ENCODE measurements at regions not wholly inside any gene's neighbourhood (a gene's known extent, or its start where the extent isn't known, plus 50 kb on each side); places are given as distances from the start of the nearest gene placed in this dataset.

DNA sequence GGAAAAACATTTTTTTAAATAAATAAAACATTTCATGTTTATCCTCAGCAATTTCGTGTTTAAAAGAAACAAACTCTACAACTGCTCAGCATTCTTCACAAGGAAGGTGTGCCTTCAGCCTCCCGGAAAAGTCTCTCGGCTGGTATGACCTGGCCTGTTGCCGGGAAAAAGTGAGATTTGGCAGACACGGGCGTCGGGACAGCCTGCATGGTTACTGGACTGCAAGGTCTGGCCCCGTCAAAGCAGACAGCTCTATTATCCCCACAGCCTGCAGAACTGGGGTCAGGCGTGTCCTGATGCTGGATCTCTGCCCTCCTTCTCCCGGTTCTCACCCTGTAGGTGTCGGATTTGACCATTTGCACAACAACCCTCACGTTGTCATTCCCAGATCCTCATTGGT is 120.3 kb upstream of the SPATA31C2 start:
- dilution Hi-C loops (cut with MboI; ENCODE audit: extremely low pct_ligation_motif_present, low sequenced_read_pairs), result no loop called here
- Histone ChIP-seq H4K20me1 (ENCODE audit: control insufficient read depth, extremely low read depth, insufficient read depth, low read length) (no peaks in the 10 kb centered on the region), H3K27me3 (ENCODE audit: control insufficient read depth, extremely low read depth, insufficient read depth, low read length) (no peaks in the 10 kb centered on the region), H3K4me1 (ENCODE audit: control insufficient read depth, extremely low read depth, insufficient read depth, low read length) (peaks cover 6% of the 10 kb centered on the region), H2AFZ (ENCODE audit: control insufficient read depth, low read length) (no peak overlapping the region), H3K27ac (ENCODE audit: control insufficient read depth, insufficient read depth, low read length) (no peak overlapping the region), H3K4me2 (ENCODE audit: control insufficient read depth, extremely low read depth, insufficient read depth, low read depth, low read length) (no peak overlapping the region), H3K9me1 (ENCODE audit: control insufficient read depth, extremely low read depth, insufficient read depth, low read length) (no peaks in the 10 kb centered on the region), H3K9ac (ENCODE audit: control insufficient read depth, extremely low read depth, insufficient read depth, low read length) (no peak overlapping the region), H3K36me3 (ENCODE audit: control insufficient read depth in 2 of 2, extremely low read depth in 1 of 2, insufficient read depth in 2 of 2, low read length in 2 of 2) (no peaks in the 10 kb centered on the region), H3K79me2 (ENCODE audit: control insufficient read depth, insufficient read depth, low read length) (no peaks in the 10 kb centered on the region), H3K9me3 (ENCODE audit: control insufficient read depth, low read depth, low read length) (no peaks in the 10 kb centered on the region), H3K4me3 (ENCODE audit: control insufficient read depth in 2 of 3, extremely low read depth in 1 of 3, insufficient read depth in 2 of 3, low read depth in 1 of 3, low read length in 3 of 3) (no peak overlapping the region)
- DNase-seq (ENCODE audit: low read depth, low spot score) (no peak), FAIRE-seq (no peak)
- no peak for TF ChIP-seq EZH2 (IDR thresholded peaks at IDR 0.05; ENCODE audit: low read length)
- TF ChIP-seq, protein P1, sequence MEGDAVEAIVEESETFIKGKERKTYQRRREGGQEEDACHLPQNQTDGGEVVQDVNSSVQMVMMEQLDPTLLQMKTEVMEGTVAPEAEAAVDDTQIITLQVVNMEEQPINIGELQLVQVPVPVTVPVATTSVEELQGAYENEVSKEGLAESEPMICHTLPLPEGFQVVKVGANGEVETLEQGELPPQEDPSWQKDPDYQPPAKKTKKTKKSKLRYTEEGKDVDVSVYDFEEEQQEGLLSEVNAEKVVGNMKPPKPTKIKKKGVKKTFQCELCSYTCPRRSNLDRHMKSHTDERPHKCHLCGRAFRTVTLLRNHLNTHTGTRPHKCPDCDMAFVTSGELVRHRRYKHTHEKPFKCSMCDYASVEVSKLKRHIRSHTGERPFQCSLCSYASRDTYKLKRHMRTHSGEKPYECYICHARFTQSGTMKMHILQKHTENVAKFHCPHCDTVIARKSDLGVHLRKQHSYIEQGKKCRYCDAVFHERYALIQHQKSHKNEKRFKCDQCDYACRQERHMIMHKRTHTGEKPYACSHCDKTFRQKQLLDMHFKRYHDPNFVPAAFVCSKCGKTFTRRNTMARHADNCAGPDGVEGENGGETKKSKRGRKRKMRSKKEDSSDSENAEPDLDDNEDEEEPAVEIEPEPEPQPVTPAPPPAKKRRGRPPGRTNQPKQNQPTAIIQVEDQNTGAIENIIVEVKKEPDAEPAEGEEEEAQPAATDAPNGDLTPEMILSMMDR (optimal IDR thresholded peaks at IDR 0.05 in 1 of 3, IDR thresholded peaks at IDR 0.05 in 1 of 3, conservative IDR thresholded peaks at IDR 0.05 in 1 of 3; ENCODE audit: extremely low read depth in 1 of 3, insufficient read depth in 2 of 3, low read length in 3 of 3), result no peak

DNA sequence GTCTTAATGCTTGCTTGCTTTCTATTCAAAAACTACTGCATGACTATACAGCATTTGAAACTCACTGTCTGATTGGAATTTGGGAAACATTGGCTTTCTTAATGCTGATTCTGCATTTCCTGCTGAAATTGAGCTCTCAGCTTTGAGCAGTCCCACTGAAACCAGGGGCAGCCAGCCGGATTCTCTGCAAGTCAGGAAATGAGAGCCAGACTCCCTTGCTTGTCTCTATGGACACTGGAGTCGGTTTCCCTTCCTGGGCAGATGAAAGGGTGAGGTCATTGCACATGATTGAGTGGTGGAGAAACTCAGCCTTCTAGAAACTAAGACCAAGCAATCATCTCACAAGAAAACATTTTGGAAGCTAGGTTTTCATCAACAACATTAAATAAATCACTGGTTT is 119.7 kb upstream of the SPATA31C2 start:
- Histone ChIP-seq H3K36me3 (ENCODE audit: control insufficient read depth in 2 of 2, extremely low read depth in 1 of 2, insufficient read depth in 2 of 2, low read length in 2 of 2) (no peaks in the 10 kb centered on the region), H2AFZ (ENCODE audit: control insufficient read depth, low read length) (no peak overlapping the region), H3K4me3 (ENCODE audit: control insufficient read depth in 2 of 3, extremely low read depth in 1 of 3, insufficient read depth in 2 of 3, low read depth in 1 of 3, low read length in 3 of 3) (no peak overlapping the region), H3K27me3 (ENCODE audit: control insufficient read depth, extremely low read depth, insufficient read depth, low read length) (no peaks in the 10 kb centered on the region), H3K4me2 (ENCODE audit: control insufficient read depth, extremely low read depth, insufficient read depth, low read depth, low read length) (no peak overlapping the region), H3K9me3 (ENCODE audit: control insufficient read depth, low read depth, low read length) (no peaks in the 10 kb centered on the region), H3K9ac (ENCODE audit: control insufficient read depth, extremely low read depth, insufficient read depth, low read length) (no peak overlapping the region), H3K4me1 (ENCODE audit: control insufficient read depth, extremely low read depth, insufficient read depth, low read length) (peaks cover 6% of the 10 kb centered on the region), H4K20me1 (ENCODE audit: control insufficient read depth, extremely low read depth, insufficient read depth, low read length) (no peaks in the 10 kb centered on the region), H3K79me2 (ENCODE audit: control insufficient read depth, insufficient read depth, low read length) (no peaks in the 10 kb centered on the region), H3K27ac (ENCODE audit: control insufficient read depth, insufficient read depth, low read length) (no peak overlapping the region), H3K9me1 (ENCODE audit: control insufficient read depth, extremely low read depth, insufficient read depth, low read length) (no peaks in the 10 kb centered on the region)
- FAIRE-seq (no peak), DNase-seq (ENCODE audit: low read depth, low spot score) (no peak)
- TF ChIP-seq EZH2 (IDR thresholded peaks at IDR 0.05; ENCODE audit: low read length), result no peak
- TF ChIP-seq, protein P1 (optimal IDR thresholded peaks at IDR 0.05 in 1 of 3, IDR thresholded peaks at IDR 0.05 in 1 of 3, conservative IDR thresholded peaks at IDR 0.05 in 1 of 3; ENCODE audit: extremely low read depth in 1 of 3, insufficient read depth in 2 of 3, low read length in 3 of 3), result no peak
- dilution Hi-C loops (cut with MboI; ENCODE audit: extremely low pct_ligation_motif_present, low sequenced_read_pairs), result no loop called here

Measured in keratinocyte (primary cell).